ENCODE measurements at regions not wholly inside any gene's neighbourhood (a gene's known extent, or its start where the extent isn't known, plus 50 kb on each side); places are given as distances from the start of the nearest gene placed in this dataset.

- WGBS = 91% methylated on average over 2 of the region's 2 CpGs
- H3K4me3 ChIP-seq (ENCODE audit: low read length) = no peak overlapping the region
- no peak for DNase-seq
- no peaks in the 10 kb centered on the region for H3K9me3 ChIP-seq (ENCODE audit: control insufficient read depth, low read length)
- intact Hi-C loops (cut with DNase I) = loop anchor here in 1 of 4 donors (2.0 to 10.0 kb wide), 2 partner anchors 16 to 48 kb away; no protein-coding TSS in a partner anchor
- no peak overlapping the region for H3K27ac ChIP-seq (ENCODE audit: low read length)
- H3K27me3 ChIP-seq (ENCODE audit: control insufficient read depth, insufficient read depth) = no peaks in the 10 kb centered on the region
- peaks cover 5% of the 10 kb centered on the region for H3K4me1 ChIP-seq (ENCODE audit: control insufficient read depth, insufficient read depth, low read length)
- no peak for ATAC-seq
Measured at GRCh38 chr12:92463171-92463570, 239.6 kb upstream of the PLEKHG7 start.

GRCh38 chr12:92462527-92462926, 240.3 kb upstream of the PLEKHG7 start:
- Histone ChIP-seq H3K4me1 (ENCODE audit: control insufficient read depth, insufficient read depth, low read length) (peaks cover 5% of the 10 kb centered on the region), H3K27me3 (ENCODE audit: control insufficient read depth, insufficient read depth) (no peaks in the 10 kb centered on the region), H3K27ac (ENCODE audit: low read length) (no peak overlapping the region), H3K9me3 (ENCODE audit: control insufficient read depth, low read length) (no peaks in the 10 kb centered on the region), H3K4me3 (ENCODE audit: low read length) (no peak overlapping the region)
- 84% methylated on average over 1 of the region's 1 CpG for WGBS
- DNase-seq (no peak), ATAC-seq (no peak)
- intact Hi-C loops (cut with DNase I) = loop anchor here in 1 of 4 donors (2.0 to 10.0 kb wide), 2 partner anchors 16 to 48 kb away; no protein-coding TSS in a partner anchor

DNA sequence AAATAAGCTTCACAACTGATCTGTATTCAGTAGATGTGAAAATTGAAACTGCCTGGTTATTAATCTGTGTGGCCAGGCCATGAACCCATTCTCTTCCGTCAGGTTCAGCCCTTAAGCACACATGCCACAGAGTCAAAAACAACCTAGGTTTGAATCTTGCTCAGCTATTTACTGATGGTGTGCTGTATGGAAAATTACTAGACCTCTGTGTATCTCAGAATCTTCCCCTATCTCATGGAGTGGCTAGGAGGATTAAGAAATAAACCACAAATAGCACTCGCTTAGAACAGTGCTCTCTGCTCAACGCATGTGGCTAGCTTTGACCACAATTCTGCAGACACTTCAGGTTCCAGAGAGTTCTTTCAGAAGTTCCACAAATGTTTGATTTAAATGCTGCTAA, 240.7 kb upstream of the PLEKHG7 start:
- WGBS = 78% methylated on average over 3 of the region's 3 CpGs
- peak in 1 of 2 donors; percentile 42 for ATAC-seq
- intact Hi-C loops (cut with DNase I) = loop anchor here in 1 of 4 donors (2.0 to 10.0 kb wide), 2 partner anchors 15 to 47 kb away; no protein-coding TSS in a partner anchor

DNA sequence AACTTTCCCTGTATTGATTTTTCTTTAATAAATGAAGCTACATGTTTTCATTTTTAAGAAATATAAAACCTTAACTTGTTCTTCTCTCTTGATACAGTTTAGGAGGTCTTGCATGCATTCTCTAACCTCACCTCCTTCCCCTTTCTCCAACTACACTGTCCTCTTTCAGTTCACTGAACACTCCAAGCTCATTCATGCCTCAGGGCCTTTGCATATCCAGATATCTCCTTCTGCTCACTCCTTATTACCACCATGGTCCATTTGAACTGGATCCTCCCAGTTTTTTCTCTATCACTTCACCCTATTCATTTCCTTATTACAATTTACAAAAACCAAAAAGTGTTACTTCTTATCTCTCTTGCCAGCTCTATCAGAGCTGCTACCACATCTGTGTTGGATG, 242.9 kb upstream of the PLEKHG7 start:
- DNase-seq = no peak
- intact Hi-C loops (cut with DNase I) = loop anchor here in 1 of 4 donors (10.0 kb wide), 1 partner anchor 45 kb away; no protein-coding TSS in a partner anchor
- Histone ChIP-seq H3K4me3 (ENCODE audit: low read length) (no peak overlapping the region), H3K4me1 (ENCODE audit: control insufficient read depth, insufficient read depth, low read length) (no peaks in the 10 kb centered on the region), H3K27ac (ENCODE audit: low read length) (no peak overlapping the region), H3K9me3 (ENCODE audit: control insufficient read depth, low read length) (no peaks in the 10 kb centered on the region), H3K27me3 (ENCODE audit: control insufficient read depth, insufficient read depth) (no peaks in the 10 kb centered on the region)
- no peak for ATAC-seq

More for the DNA sequence above, 240.7 kb upstream of the PLEKHG7 start:
- Histone ChIP-seq H3K27me3 (ENCODE audit: control insufficient read depth, insufficient read depth) (no peaks in the 10 kb centered on the region), H3K4me1 (ENCODE audit: control insufficient read depth, insufficient read depth, low read length) (peaks cover 5% of the 10 kb centered on the region), H3K9me3 (ENCODE audit: control insufficient read depth, low read length) (no peaks in the 10 kb centered on the region), H3K27ac (ENCODE audit: low read length) (no peak overlapping the region), H3K4me3 (ENCODE audit: low read length) (no peak overlapping the region)
- DNase-seq = no peak

GRCh38 chr12:92458996-92459395, 243.8 kb upstream of the PLEKHG7 start:
- DNase-seq (no peak), ATAC-seq (no peak)
- intact Hi-C loops (cut with DNase I) = no loop called here
- WGBS = 98% methylated on average over 4 of the region's 4 CpGs
- H3K27ac ChIP-seq (ENCODE audit: low read length) = no peak overlapping the region
- no peak overlapping the region for H3K4me3 ChIP-seq (ENCODE audit: low read length)
- H3K9me3 ChIP-seq (ENCODE audit: control insufficient read depth, low read length) = no peaks in the 10 kb centered on the region
- no peaks in the 10 kb centered on the region for H3K4me1 ChIP-seq (ENCODE audit: control insufficient read depth, insufficient read depth, low read length)
- H3K27me3 ChIP-seq (ENCODE audit: control insufficient read depth, insufficient read depth) = no peaks in the 10 kb centered on the region

- Histone ChIP-seq H3K4me3 (ENCODE audit: low read length) (no peak overlapping the region), H3K4me1 (ENCODE audit: control insufficient read depth, insufficient read depth, low read length) (no peaks in the 10 kb centered on the region), H3K9me3 (ENCODE audit: control insufficient read depth, low read length) (no peaks in the 10 kb centered on the region), H3K27me3 (ENCODE audit: control insufficient read depth, insufficient read depth) (no peaks in the 10 kb centered on the region), H3K27ac (ENCODE audit: low read length) (no peak overlapping the region)
- intact Hi-C loops (cut with DNase I) = no loop called here
- DNase-seq (no peak), ATAC-seq (no peak)
- 87% methylated on average over 4 of the region's 4 CpGs for WGBS
Measured at GRCh38 chr12:92457458-92458180, 245.2 kb upstream of the PLEKHG7 start.

DNA sequence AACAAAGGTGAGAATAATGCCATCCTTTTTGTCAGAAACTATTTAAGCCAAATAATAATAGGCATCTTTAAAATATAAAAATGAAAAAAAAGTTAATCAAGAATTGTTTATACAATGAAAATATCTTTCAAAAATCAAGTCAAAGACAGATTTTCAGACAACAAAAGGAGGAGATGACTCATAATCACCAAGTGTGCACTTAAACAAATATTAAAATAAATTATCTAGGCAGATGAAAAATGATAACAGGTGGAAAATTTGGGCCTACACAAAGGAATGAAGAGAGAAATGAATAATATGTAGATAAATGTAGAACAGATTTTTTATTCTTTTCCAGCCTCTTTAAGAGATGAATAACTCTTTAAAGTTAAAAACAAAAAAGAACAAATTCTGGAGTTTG, 250.0 kb upstream of the PLEKHG7 start:
- Histone ChIP-seq H3K4me3 (ENCODE audit: low read length) (no peak overlapping the region), H3K4me1 (ENCODE audit: control insufficient read depth, insufficient read depth, low read length) (no peaks in the 10 kb centered on the region), H3K27me3 (ENCODE audit: control insufficient read depth, insufficient read depth) (no peaks in the 10 kb centered on the region), H3K27ac (ENCODE audit: low read length) (no peak overlapping the region), H3K9me3 (ENCODE audit: control insufficient read depth, low read length) (no peaks in the 10 kb centered on the region)
- intact Hi-C loops (cut with DNase I) = no loop called here
- no peak for ATAC-seq
- DNase-seq = no peak

DNA sequence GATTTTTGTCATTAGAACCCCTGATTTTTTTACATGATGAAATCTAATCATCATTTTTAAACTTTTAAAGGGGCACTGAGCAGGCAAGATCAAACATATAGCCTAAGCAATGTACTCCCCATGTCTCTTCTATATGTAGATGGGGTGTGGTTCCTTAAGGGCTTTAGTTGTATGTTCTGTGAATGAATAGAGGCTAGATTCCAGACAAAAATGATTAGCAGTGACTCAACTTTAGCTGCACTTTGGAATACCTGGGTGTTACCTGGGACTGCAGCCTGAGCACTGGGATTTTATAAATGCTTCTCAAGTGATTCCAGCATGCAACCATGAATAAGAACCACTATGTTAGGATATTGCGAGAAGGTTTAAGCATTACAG, 256.7 kb upstream of the PLEKHG7 start:
- 92% methylated on average over 1 of the region's 1 CpG for WGBS
- DNase-seq (no peak), ATAC-seq (no peak)
- no peaks in the 10 kb centered on the region for H3K9me3 ChIP-seq (ENCODE audit: control insufficient read depth, low read length)
- H3K4me1 ChIP-seq (ENCODE audit: control insufficient read depth, insufficient read depth, low read length) = peaks cover 3% of the 10 kb centered on the region
- no peaks in the 10 kb centered on the region for H3K27me3 ChIP-seq (ENCODE audit: control insufficient read depth, insufficient read depth)
- no peak overlapping the region for H3K27ac ChIP-seq (ENCODE audit: low read length)
- intact Hi-C loops (cut with DNase I) = loop anchor here in 1 of 4 donors (2.0 kb wide), 1 partner anchor 17 kb away; no protein-coding TSS in a partner anchor
- no peak overlapping the region for H3K4me3 ChIP-seq (ENCODE audit: low read length)

DNA sequence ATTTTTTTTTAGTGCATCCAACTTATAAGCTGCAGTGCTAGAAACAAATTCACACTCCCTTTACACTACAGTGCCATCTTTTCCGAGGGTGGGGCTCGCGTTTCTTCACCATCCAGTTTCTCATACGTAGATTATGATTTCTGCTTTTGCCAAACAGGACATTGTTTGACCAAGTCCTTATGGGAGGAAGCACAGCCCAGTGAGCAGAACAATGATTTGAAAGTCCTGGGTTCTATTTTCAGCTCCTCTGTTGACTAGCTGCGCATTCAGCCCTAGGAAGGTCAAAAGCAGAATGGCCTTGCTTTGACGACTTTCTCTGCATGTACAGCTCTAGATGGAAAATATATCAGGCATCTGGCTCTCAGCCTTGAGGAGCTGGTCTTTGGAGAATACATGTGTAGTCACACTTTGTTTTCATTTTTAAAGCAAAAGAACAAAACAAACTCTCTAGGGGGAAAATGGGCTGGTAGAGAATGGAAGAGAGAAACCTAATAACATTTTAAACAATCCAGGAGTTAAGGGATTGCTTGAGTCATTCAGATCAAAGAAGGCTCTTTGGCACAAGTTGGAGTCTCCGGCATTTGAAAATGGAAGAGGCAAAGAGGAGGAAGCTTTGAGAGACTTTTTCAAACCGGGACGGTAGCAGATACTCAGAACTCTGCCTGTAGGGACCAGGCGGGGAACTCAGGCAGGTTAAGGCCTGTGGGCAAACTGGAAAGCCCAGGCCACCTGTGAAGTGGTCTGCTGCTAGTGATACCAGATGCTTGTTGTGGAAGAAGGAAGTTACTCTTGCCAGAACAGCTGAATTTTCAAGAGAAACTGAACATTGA, 257.3 kb upstream of the PLEKHG7 start:
- intact Hi-C loops (cut with DNase I) = loop anchor here in 1 of 4 donors (2.0 kb wide), 1 partner anchor 17 kb away; no protein-coding TSS in a partner anchor
- H3K9me3 ChIP-seq (ENCODE audit: control insufficient read depth, low read length) = no peaks in the 10 kb centered on the region
- DNase-seq (peak in 1 of 3 donors; percentile 39), ATAC-seq (peak; percentile 56 to 57)
- peak overlapping the region; percentile 72 for H3K27ac ChIP-seq (ENCODE audit: low read length)
- WGBS = 44% methylated on average over 10 of the region's 10 CpGs
- H3K27me3 ChIP-seq (ENCODE audit: control insufficient read depth, insufficient read depth) = no peaks in the 10 kb centered on the region
- H3K4me3 ChIP-seq (ENCODE audit: low read length) = no peak overlapping the region
- peaks cover 3% of the 10 kb centered on the region for H3K4me1 ChIP-seq (ENCODE audit: control insufficient read depth, insufficient read depth, low read length)

GRCh38 chr12:92444763-92445162, 258.0 kb upstream of the PLEKHG7 start:
- H3K9me3 ChIP-seq (ENCODE audit: control insufficient read depth, low read length) = no peaks in the 10 kb centered on the region
- ATAC-seq (peak; percentile 18 to 58), DNase-seq (no peak)
- WGBS = 83% methylated on average over 9 of the region's 9 CpGs
- H3K27me3 ChIP-seq (ENCODE audit: control insufficient read depth, insufficient read depth) = no peaks in the 10 kb centered on the region
- no peak overlapping the region for H3K4me3 ChIP-seq (ENCODE audit: low read length)
- intact Hi-C loops (cut with DNase I) = no loop called here
- H3K4me1 ChIP-seq (ENCODE audit: control insufficient read depth, insufficient read depth, low read length) = peaks cover 3% of the 10 kb centered on the region
- H3K27ac ChIP-seq (ENCODE audit: low read length) = no peak overlapping the region

DNA sequence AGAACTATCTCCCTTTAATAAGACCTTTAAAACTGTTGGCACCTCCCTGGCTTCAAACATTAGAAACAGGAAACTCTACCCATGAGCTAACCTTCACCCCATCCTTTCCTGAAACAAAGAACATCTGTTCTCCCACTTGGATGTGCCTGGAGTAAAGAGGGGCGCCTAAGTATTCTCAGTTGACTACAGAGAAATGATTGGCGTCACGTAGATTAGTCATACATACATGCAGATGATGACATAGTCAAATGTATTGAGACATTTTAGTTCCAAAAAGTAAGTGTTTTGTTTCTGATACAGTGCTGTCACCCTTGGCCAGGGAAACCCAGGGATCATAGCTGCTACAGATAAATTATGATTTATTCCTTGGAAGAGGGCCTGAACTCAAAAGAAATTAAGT, 260.0 kb upstream of the PLEKHG7 start:
- WGBS = 63% methylated on average over 3 of the region's 3 CpGs
- ATAC-seq (peak in 1 of 2 donors; percentile 37), DNase-seq (no peak)
- no peak overlapping the region for H3K4me3 ChIP-seq (ENCODE audit: low read length)
- H3K4me1 ChIP-seq (ENCODE audit: control insufficient read depth, insufficient read depth, low read length) = peaks cover 3% of the 10 kb centered on the region
- no peaks in the 10 kb centered on the region for H3K27me3 ChIP-seq (ENCODE audit: control insufficient read depth, insufficient read depth)
- intact Hi-C loops (cut with DNase I) = no loop called here
- no peaks in the 10 kb centered on the region for H3K9me3 ChIP-seq (ENCODE audit: control insufficient read depth, low read length)
- no peak overlapping the region for H3K27ac ChIP-seq (ENCODE audit: low read length)

Measured in right cardiac atrium (tissue), 5 donors.